Cardiac fibroblast (primary cell): ENCODE measurements at regions not wholly inside any gene's neighbourhood (a gene's known extent, or its start where the extent isn't known, plus 50 kb on each side); places are given as distances from the start of the nearest gene placed in this dataset.
"Not testable (repeated sequence)": the region's sequence is repeated elsewhere in the genome, so short reads cannot be mapped to it uniquely, and the experiment has no call there.

ENCODE experiments used
- DNase-seq, 2 donors: peaks; one replicate each; pipeline versions ENCODE4 v3.0.0 to v3.0.0-alpha.2; 2010; ENCODE audit warnings: low read depth in 2 of 2
- H3K4me3 ChIP-seq, 2 donors: replicated peaks in 1 of 2; 1 replicate in 1 of 2; 2 replicates in 1 of 2; pipeline ENCODE4 v1.5.1; 2011; ENCODE audit warnings: low read depth in 2 of 2, low read length in 2 of 2, mild to moderate bottlenecking in 2 of 2, moderate library complexity in 1 of 2
- TF ChIP-seq, protein P1 (sequence below): IDR thresholded peaks from one replicate; pipeline ENCODE4 v1.5.1; 2011; ENCODE audit warnings: low read depth, mild to moderate bottlenecking, low read length, inconsistent platforms

DNA sequence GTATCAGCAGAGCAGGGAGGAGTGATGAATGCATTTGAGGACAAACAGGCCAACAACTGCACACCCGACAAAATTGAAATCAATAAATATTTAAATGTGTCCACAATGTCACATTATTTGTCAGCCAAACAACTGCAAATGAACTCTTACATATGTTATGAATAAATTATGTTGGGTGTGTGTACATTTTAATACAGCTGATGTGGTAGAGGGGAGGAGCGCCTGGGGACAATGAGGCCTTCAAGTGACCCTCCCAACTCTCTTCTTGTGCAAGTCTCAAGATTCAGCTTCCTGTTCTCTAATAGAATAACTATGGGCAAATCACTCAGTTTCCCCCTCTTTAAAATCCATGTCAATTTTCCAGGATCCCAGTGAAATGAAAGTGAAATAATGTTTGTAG is 303.2 kb downstream of the TSHZ3 start:
- TF ChIP-seq, protein P1, sequence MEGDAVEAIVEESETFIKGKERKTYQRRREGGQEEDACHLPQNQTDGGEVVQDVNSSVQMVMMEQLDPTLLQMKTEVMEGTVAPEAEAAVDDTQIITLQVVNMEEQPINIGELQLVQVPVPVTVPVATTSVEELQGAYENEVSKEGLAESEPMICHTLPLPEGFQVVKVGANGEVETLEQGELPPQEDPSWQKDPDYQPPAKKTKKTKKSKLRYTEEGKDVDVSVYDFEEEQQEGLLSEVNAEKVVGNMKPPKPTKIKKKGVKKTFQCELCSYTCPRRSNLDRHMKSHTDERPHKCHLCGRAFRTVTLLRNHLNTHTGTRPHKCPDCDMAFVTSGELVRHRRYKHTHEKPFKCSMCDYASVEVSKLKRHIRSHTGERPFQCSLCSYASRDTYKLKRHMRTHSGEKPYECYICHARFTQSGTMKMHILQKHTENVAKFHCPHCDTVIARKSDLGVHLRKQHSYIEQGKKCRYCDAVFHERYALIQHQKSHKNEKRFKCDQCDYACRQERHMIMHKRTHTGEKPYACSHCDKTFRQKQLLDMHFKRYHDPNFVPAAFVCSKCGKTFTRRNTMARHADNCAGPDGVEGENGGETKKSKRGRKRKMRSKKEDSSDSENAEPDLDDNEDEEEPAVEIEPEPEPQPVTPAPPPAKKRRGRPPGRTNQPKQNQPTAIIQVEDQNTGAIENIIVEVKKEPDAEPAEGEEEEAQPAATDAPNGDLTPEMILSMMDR = no peak
- no peak for DNase-seq
- H3K4me3 ChIP-seq = no peak overlapping the region

DNA sequence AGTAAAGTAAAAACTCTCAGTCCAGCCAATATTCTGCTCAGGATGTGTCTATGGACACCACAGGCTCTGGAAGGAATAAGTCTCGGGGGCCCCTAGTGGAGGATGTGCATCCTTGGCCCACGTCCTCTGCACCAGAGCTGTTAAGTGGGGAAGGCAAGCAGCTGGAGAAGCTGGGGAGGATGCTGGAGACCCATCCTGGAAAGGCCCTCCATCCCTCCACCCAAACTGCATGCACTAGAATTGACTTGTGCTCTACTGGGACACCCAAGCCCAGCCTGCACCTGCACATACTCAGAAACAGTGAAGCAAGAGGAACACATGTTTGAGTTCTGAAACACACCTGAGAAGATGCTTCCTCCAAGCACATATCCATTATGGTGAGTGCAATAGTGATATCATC is 307.8 kb downstream of the TSHZ3 start:
- TF ChIP-seq, protein P1 = no peak
- no peak for DNase-seq
- H3K4me3 ChIP-seq = no peak overlapping the region

DNA sequence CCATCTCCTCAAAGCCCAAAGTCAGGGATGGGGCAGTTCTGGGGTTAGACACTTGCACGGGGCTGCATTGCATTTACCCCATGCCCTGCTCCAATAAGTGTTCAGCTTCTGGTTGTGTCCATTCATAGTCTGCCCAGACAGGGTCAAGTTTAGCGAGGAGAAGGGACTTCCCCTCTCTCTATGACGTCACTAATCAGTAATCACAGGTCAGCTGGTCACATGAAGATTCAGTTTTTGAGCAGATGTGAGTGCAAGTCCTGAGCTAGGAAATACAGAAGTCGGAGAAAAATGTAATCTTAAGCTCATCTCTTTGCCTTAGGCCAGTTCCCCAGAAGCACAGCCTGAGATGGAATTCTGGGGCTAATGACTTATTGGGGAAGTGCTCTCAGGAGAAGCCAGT is 310.1 kb downstream of the TSHZ3 start:
- DNase-seq = no peak
- H3K4me3 ChIP-seq = no peak overlapping the region
- TF ChIP-seq, protein P1 = no peak

DNA sequence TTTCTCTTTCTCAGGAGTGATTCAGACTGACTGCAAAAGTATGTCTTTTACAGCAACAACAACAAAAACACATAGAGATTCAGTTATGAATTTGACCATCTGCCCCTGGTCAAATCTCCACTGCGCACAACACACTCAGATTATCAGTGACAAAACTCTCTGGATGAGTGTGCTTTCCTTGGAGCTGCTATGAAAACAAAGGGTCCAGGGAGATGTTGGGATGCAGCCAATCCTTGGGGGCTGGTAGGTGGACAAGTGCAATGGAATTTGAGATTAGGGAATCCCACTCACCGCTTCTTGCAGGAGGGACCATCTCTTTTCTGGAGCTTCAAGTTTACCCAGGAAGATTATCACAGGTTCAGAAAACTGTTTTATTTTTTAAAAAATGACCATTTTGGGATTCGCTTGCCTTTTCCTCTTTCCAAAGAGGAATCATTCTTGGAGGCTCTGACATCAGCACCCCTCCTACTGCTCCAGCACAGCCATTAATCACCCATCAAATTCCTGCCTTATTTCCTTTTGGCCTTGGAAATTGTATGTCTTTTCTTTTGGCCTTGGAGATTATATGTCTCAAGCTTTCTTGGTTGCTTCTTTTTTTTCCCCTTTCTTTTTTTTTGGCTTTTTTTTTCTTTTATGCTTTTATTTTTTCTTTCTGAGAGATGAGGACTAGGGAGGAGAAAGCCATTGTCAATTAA is 311.8 kb downstream of the TSHZ3 start:
- no peak for DNase-seq
- TF ChIP-seq, protein P1 = no peak
- H3K4me3 ChIP-seq = no peak overlapping the region

DNA sequence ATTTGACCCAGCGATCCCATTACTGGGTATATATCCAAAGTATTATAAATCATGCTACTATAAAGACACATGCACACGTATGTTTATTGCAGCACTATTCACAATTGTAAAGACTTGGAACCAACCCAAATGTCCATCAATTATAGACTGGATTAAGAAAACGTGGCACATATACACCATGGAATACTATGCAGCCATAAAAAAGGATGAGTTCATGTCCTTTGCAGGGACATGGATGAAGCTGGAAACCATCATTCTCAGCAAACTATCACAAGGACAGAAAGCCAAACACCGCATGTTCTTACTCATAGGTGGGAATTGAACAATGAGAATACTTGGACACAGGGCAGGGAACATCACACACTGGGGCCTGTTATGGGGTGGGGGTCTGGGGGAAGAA is 317.8 kb downstream of the TSHZ3 start:
- H3K4me3 ChIP-seq = not testable (repeated sequence)

DNA sequence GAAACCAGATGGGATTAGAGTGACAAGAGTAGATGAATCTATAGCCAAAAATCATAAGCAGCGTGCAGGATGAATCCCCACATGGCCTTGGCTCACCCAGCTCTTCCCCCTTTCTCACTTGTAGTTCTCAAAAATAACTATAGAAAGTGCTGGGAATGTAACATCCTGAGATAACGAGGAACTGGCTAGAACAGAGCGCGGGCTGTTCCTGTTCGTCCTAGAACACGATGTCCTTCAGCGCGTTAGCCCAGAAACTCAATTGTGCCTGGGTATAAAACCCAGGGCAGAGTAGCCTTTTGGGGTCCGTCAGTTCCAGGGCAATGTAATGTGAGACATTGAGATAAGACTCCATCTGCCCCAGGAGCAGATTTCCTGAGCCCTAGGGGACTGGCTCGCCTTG is 326.2 kb downstream of the TSHZ3 start:
- DNase-seq = no peak
- no peak overlapping the region for H3K4me3 ChIP-seq
- TF ChIP-seq, protein P1 = no peak

More for the DNA sequence above, 317.8 kb downstream of the TSHZ3 start:
- DNase-seq = not testable (repeated sequence)

DNA sequence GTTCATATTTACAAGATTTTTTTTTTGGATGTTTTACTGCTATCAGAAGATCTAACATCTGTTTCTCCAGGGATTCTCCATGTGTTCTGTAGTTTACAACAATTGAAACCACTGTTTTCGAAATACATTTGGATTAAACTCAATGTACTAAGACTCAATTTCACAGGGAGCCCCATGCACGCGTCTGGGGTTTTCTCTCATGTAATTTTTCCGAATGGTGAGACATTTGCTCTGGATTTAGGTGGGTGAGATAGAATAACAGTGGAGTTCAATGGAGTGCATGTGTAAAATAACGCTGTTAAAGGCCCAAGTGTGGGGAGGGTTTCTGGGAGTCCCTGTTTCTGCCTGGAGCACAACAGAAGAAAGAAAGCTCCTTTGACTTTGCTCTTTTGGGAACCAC is 330.3 kb downstream of the TSHZ3 start:
- DNase-seq = no peak
- TF ChIP-seq, protein P1 = no peak
- H3K4me3 ChIP-seq = no peak overlapping the region
